Kidney (tissue), 13 donors: ENCODE measurements at regions not wholly inside any gene's neighbourhood (a gene's known extent, or its start where the extent isn't known, plus 50 kb on each side); places are given as distances from the start of the nearest gene placed in this dataset.
A peak's percentile ranks its signal among the peaks of the same experiment; 100 is the strongest.

Experiments
- DNase-seq, 5 donors: peaks; one replicate each; pipeline ENCODE4 v3.0.0-alpha.2; 2013 to 2020
- FAIRE-seq: peaks from 2 replicates; lab custom pipeline; 2012; peaks lifted over from hg19 to GRCh38; lab: Jason Lieb, UNC
- H3K27ac ChIP-seq, 2 donors: one replicate each; pipeline ENCODE4 v1.7.0; 2013; ENCODE audit warnings: low read depth in 2 of 2, low read length in 2 of 2, inconsistent platforms in 1 of 2
- H3K27me3 ChIP-seq: one replicate; pipeline ENCODE4 v1.7.1; 2013; ENCODE audit warnings: low read length, inconsistent platforms; ENCODE audit not compliant: control insufficient read depth, insufficient read depth
- H3K36me3 ChIP-seq, 3 donors: one replicate each; pipeline versions ENCODE4 v1.7.0 to v1.7.1; 2013; ENCODE audit warnings: low read length in 3 of 3, control low read depth in 1 of 3, inconsistent platforms in 1 of 3; ENCODE audit not compliant: insufficient read depth in 3 of 3, control insufficient read depth in 2 of 3
- H3K4me1 ChIP-seq, 3 donors: one replicate each; pipeline versions ENCODE4 v1.7.0 to v1.7.1; 2013; ENCODE audit warnings: low read length in 3 of 3, inconsistent platforms in 1 of 3, low read depth in 1 of 3; ENCODE audit not compliant: control insufficient read depth in 2 of 3, insufficient read depth in 2 of 3
- H3K4me3 ChIP-seq, 3 donors: one replicate each; pipeline versions ENCODE4 v1.7.0 to v1.8.1; 2013; ENCODE audit warnings: low read length in 3 of 3, control low read depth in 1 of 3, inconsistent platforms in 1 of 3
- H3K9ac ChIP-seq, 3 donors: one replicate each; pipeline versions ENCODE4 v1.7.0 to v1.7.1; 2013; ENCODE audit warnings: low read length in 3 of 3, control low read depth in 1 of 3, inconsistent platforms in 1 of 3
- H3K9me3 ChIP-seq, 3 donors: one replicate each; pipeline versions ENCODE4 v1.7.0 to v1.7.1; 2013; ENCODE audit warnings: low read length in 3 of 3, control low read depth in 1 of 3, inconsistent platforms in 1 of 3; ENCODE audit not compliant: control insufficient read depth in 2 of 3, insufficient read depth in 1 of 3
- CTCF ChIP-seq: IDR thresholded peaks from 3 replicates; pipeline ENCODE4 v1.5.1; 2012; ENCODE audit warnings: mild to moderate bottlenecking, moderate library complexity, borderline replicate concordance; ENCODE audit not compliant: insufficient read depth; ENCODE audit errors: extremely low read depth
- intact Hi-C: fragments of 100-400 bp; cut with DNase I; formaldehyde crosslinking; loops from one replicate; pipeline ENCODE4 v1.11.1; 2022
- donor health status: control.
- donor health status: control.
- donor health status: control.
- donor health status: control.
- donor health status: control.
- donor health status: DM: yes; HTN: yes; CAD: no.
- donor health status: Normal renal cell carcinoma (clear cell type).

- FAIRE-seq, result no peak
- no peak overlapping the region for H3K27ac ChIP-seq
Measured at GRCh38 chr14:86942936-86943335, 1050.0 kb downstream of the GALC start.

GRCh38 chr14:86940106-86940505, 1052.9 kb downstream of the GALC start:
- Histone ChIP-seq H3K9ac (no peak overlapping the region), H3K4me1 (peaks cover 0 to 3% (median 2%) of the 10 kb centered on the region in 3 donors), H3K27ac (no peak overlapping the region), H3K9me3 (no peaks in the 10 kb centered on the region), H3K36me3 (no peaks in the 10 kb centered on the region), H3K4me3 (no peak overlapping the region), H3K27me3 (no peaks in the 10 kb centered on the region)
- DNase-seq (no peak), FAIRE-seq (no peak)
- intact Hi-C loops, result no loop called here
- no peak for TF ChIP-seq CTCF

More at GRCh38 chr14:86942936-86943335, 1050.0 kb downstream of the GALC start:
- DNase-seq, result no peak
- TF ChIP-seq CTCF, result no peak
- H3K36me3 ChIP-seq, result no peaks in the 10 kb centered on the region
- H3K9me3 ChIP-seq, result no peaks in the 10 kb centered on the region
- H3K4me3 ChIP-seq, result no peak overlapping the region
- intact Hi-C loops, result no loop called here
- no peaks in the 10 kb centered on the region for H3K27me3 ChIP-seq
- H3K9ac ChIP-seq, result no peak overlapping the region
- peaks cover 0 to 3% (median 2%) of the 10 kb centered on the region in 3 donors for H3K4me1 ChIP-seq

GRCh38 chr14:86938320-86938719, 1054.7 kb downstream of the GALC start:
- Histone ChIP-seq H3K27ac (no peak overlapping the region), H3K4me1 (peaks cover 0 to 3% (median 2%) of the 10 kb centered on the region in 3 donors), H3K27me3 (no peaks in the 10 kb centered on the region), H3K4me3 (peak overlapping the region in 1 of 3 donors; percentile 32), H3K9me3 (no peaks in the 10 kb centered on the region), H3K36me3 (no peaks in the 10 kb centered on the region), H3K9ac (no peak overlapping the region)
- intact Hi-C loops, result no loop called here
- no peak for TF ChIP-seq CTCF
- DNase-seq (peak in 4 of 5 donors; percentile 34 to 81 (median 70)), FAIRE-seq (no peak)

- no peak for FAIRE-seq
- no peaks in the 10 kb centered on the region for H3K36me3 ChIP-seq
- intact Hi-C loops, result no loop called here
- H3K9me3 ChIP-seq, result no peaks in the 10 kb centered on the region
- H3K9ac ChIP-seq, result no peak overlapping the region
- no peak for TF ChIP-seq CTCF
- H3K27me3 ChIP-seq, result no peaks in the 10 kb centered on the region
- H3K4me1 ChIP-seq, result peaks cover 0 to 3% (median 0%) of the 10 kb centered on the region in 3 donors
- no peak for DNase-seq
- no peak overlapping the region for H3K4me3 ChIP-seq
- no peak overlapping the region for H3K27ac ChIP-seq
Measured at GRCh38 chr14:86936556-86936955, 1056.4 kb downstream of the GALC start.
